ENCODE measurements at regions not wholly inside any gene's neighbourhood (a gene's known extent, or its start where the extent isn't known, plus 50 kb on each side); places are given as distances from the start of the nearest gene placed in this dataset.

GRCh38 chr17:72465191-72466024 lies 344.6 kb downstream of the SOX9 start:
- peak; percentile 83 for DNase-seq
- peaks cover 7% of the 10 kb centered on the region for H3K4me1 Mint-ChIP-seq
- Histone ChIP-seq H3K27ac (ENCODE audit: low read depth, low read length) (no peak overlapping the region), H3K9ac (ENCODE audit: extremely low read depth, low read length, poor library complexity, severe bottlenecking) (no peak overlapping the region), H3K4me1 (ENCODE audit: control insufficient read depth, insufficient read depth, low read length) (no peaks in the 10 kb centered on the region), H3K36me3 (ENCODE audit: control insufficient read depth, insufficient read depth, low read length) (no peaks in the 10 kb centered on the region), H3K4me3 (ENCODE audit: low read length) (no peak overlapping the region), H3K27me3 (ENCODE audit: control insufficient read depth, insufficient read depth, low read length, poor library complexity, severe bottlenecking) (peaks cover 10% of the 10 kb centered on the region), H3K9me3 (ENCODE audit: control insufficient read depth, low read length) (peaks cover 7% of the 10 kb centered on the region)
- WGBS, 2 experiments (ENCODE audit: insufficient coverage in 1 of 2, insufficient read length in 1 of 2), result 72 to 77% methylated on average over 12 to 18 of the region's 18 CpGs
- TF ChIP-seq CTCF (conservative IDR thresholded peaks at IDR 0.05), result no peak
- peaks cover 21% of the 10 kb centered on the region for H3K27me3 Mint-ChIP-seq (ENCODE audit: insufficient read depth)
- peaks cover 15% of the 10 kb centered on the region for H3K9me3 Mint-ChIP-seq
- H3K36me3 Mint-ChIP-seq (ENCODE audit: low read depth), result no peaks in the 10 kb centered on the region
- no peak overlapping the region for H3K27ac Mint-ChIP-seq
- H3K4me3 Mint-ChIP-seq, result no peak overlapping the region

GRCh38 chr17:72466199-72466598 lies 345.4 kb downstream of the SOX9 start:
- Mint-ChIP-seq H3K36me3 (ENCODE audit: low read depth) (no peaks in the 10 kb centered on the region), H3K27ac (no peak overlapping the region), H3K27me3 (ENCODE audit: insufficient read depth) (peaks cover 21% of the 10 kb centered on the region), H3K4me3 (no peak overlapping the region), H3K4me1 (peaks cover 7% of the 10 kb centered on the region), H3K9me3 (peaks cover 15% of the 10 kb centered on the region)
- H3K4me1 ChIP-seq (ENCODE audit: control insufficient read depth, insufficient read depth, low read length), result no peaks in the 10 kb centered on the region
- peaks cover 10% of the 10 kb centered on the region for H3K27me3 ChIP-seq (ENCODE audit: control insufficient read depth, insufficient read depth, low read length, poor library complexity, severe bottlenecking)
- no peaks in the 10 kb centered on the region for H3K36me3 ChIP-seq (ENCODE audit: control insufficient read depth, insufficient read depth, low read length)
- H3K9ac ChIP-seq (ENCODE audit: extremely low read depth, low read length, poor library complexity, severe bottlenecking), result no peak overlapping the region
- H3K27ac ChIP-seq (ENCODE audit: low read depth, low read length), result no peak overlapping the region
- DNase-seq, result no peak
- no peak for TF ChIP-seq CTCF (conservative IDR thresholded peaks at IDR 0.05)
- no peak overlapping the region for H3K4me3 ChIP-seq (ENCODE audit: low read length)
- peaks cover 7% of the 10 kb centered on the region for H3K9me3 ChIP-seq (ENCODE audit: control insufficient read depth, low read length)

- Histone ChIP-seq H3K9ac (ENCODE audit: extremely low read depth, low read length, poor library complexity, severe bottlenecking) (no peak overlapping the region), H3K9me3 (ENCODE audit: control insufficient read depth, low read length) (peaks cover 7% of the 10 kb centered on the region), H3K27ac (ENCODE audit: low read depth, low read length) (no peak overlapping the region), H3K36me3 (ENCODE audit: control insufficient read depth, insufficient read depth, low read length) (no peaks in the 10 kb centered on the region), H3K27me3 (ENCODE audit: control insufficient read depth, insufficient read depth, low read length, poor library complexity, severe bottlenecking) (peaks cover 10% of the 10 kb centered on the region), H3K4me3 (ENCODE audit: low read length) (no peak overlapping the region), H3K4me1 (ENCODE audit: control insufficient read depth, insufficient read depth, low read length) (no peaks in the 10 kb centered on the region)
- Mint-ChIP-seq H3K9me3 (peaks cover 14% of the 10 kb centered on the region), H3K27me3 (ENCODE audit: insufficient read depth) (peaks cover 21% of the 10 kb centered on the region), H3K4me1 (peaks cover 7% of the 10 kb centered on the region), H3K4me3 (no peak overlapping the region), H3K36me3 (ENCODE audit: low read depth) (no peaks in the 10 kb centered on the region), H3K27ac (no peak overlapping the region)
- DNase-seq, result no peak
- no peak for TF ChIP-seq CTCF (conservative IDR thresholded peaks at IDR 0.05)
- 80 to 81% methylated on average over 2 to 3 of the region's 3 CpGs for WGBS, 2 experiments (ENCODE audit: insufficient coverage in 1 of 2, insufficient read length in 1 of 2)
Observed at GRCh38 chr17:72466606-72467005, 345.8 kb downstream of the SOX9 start.

All from endodermal cell (in vitro differentiated cells).